RWPE2 (cell line): ENCODE measurements at regions not wholly inside any gene's neighbourhood (a gene's known extent, or its start where the extent isn't known, plus 50 kb on each side); places are given as distances from the start of the nearest gene placed in this dataset.
"Not testable (repeated sequence)": the region's sequence is repeated elsewhere in the genome, so short reads cannot be mapped to it uniquely, and the experiment has no call there.

Experiments
- ATAC-seq: fragments of 200-7000 bp; cut with Tn5 transposase; 3 replicates; pipeline ENCODE4 v1.9.1; 2021; ENCODE audit warnings: low read depth
- DNase-seq: peaks from one replicate; pipeline ENCODE4 v3.0.0-alpha.2; 2020; ENCODE audit warnings: low spot score
- H3K27ac ChIP-seq: fragments of 450-650 bp; 2 replicates; pipeline ENCODE4 v1.5.1; 2017; ENCODE audit warnings: mild to moderate bottlenecking; ENCODE audit not compliant: poor library complexity, severe bottlenecking
- H3K27me3 ChIP-seq: fragments of 250-450 bp; sonication (Bioruptor Pico); 2 replicates; pipeline ENCODE4 v1.5.1; 2021; ENCODE audit warnings: mild to moderate bottlenecking, moderate library complexity; ENCODE audit not compliant: insufficient read depth, poor library complexity, severe bottlenecking
- H3K36me3 ChIP-seq: fragments of 250-450 bp; sonication (Bioruptor Pico); 2 replicates; pipeline ENCODE4 v1.5.1; 2020; ENCODE audit warnings: low read depth, mild to moderate bottlenecking, moderate library complexity
- H3K4me1 ChIP-seq: fragments of 250-450 bp; sonication (Bioruptor Pico); 2 replicates; pipeline ENCODE4 v1.5.1; 2021; ENCODE audit warnings: mild to moderate bottlenecking, moderate library complexity; ENCODE audit not compliant: insufficient read depth, poor library complexity, severe bottlenecking
- H3K4me3 ChIP-seq: fragments of 250-450 bp; sonication (Bioruptor Pico); 2 replicates; pipeline ENCODE4 v1.5.1; 2021; ENCODE audit warnings: mild to moderate bottlenecking, moderate library complexity; ENCODE audit not compliant: severe bottlenecking
- H3K9me3 ChIP-seq: fragments of 250-450 bp; sonication (Bioruptor Pico); 2 replicates; pipeline ENCODE4 v1.5.1; 2021; ENCODE audit warnings: mild to moderate bottlenecking, moderate library complexity; ENCODE audit not compliant: severe bottlenecking
- TF ChIP-seq, protein P1 (sequence below): fragments of 450-650 bp; IDR thresholded peaks from one replicate; pipeline ENCODE4 v1.5.1; 2017; ENCODE audit warnings: mild to moderate bottlenecking, moderate library complexity; ENCODE audit not compliant: poor library complexity, severe bottlenecking

DNA sequence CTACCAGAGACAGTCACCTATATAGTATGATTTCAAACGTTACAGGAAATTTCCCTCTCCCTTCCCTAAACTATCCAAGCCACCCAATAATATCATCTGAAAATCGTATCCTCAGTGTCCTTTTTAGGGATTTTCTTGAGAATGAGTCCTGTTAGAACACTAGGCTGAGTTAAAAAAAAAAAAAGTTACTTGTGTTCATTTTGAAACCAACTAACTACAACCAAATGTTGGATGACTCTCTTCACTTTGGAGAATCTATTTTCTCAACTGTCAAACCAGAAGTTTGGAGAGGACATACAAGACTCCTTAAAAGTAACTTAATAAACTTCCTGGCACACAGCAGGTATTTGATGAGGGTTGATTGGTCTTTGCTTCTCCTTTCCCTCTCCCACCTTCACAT lies 183.2 kb upstream of the SESN3 start:
- DNase-seq, result no peak
- no peak overlapping the region for H3K4me3 ChIP-seq
- H3K36me3 ChIP-seq, result no peaks in the 10 kb centered on the region
- no peaks in the 10 kb centered on the region for H3K27me3 ChIP-seq
- no peaks in the 10 kb centered on the region for H3K9me3 ChIP-seq
- H3K4me1 ChIP-seq, result no peaks in the 10 kb centered on the region
- no peak overlapping the region for H3K27ac ChIP-seq
- no peak for ATAC-seq
- TF ChIP-seq, protein P1, sequence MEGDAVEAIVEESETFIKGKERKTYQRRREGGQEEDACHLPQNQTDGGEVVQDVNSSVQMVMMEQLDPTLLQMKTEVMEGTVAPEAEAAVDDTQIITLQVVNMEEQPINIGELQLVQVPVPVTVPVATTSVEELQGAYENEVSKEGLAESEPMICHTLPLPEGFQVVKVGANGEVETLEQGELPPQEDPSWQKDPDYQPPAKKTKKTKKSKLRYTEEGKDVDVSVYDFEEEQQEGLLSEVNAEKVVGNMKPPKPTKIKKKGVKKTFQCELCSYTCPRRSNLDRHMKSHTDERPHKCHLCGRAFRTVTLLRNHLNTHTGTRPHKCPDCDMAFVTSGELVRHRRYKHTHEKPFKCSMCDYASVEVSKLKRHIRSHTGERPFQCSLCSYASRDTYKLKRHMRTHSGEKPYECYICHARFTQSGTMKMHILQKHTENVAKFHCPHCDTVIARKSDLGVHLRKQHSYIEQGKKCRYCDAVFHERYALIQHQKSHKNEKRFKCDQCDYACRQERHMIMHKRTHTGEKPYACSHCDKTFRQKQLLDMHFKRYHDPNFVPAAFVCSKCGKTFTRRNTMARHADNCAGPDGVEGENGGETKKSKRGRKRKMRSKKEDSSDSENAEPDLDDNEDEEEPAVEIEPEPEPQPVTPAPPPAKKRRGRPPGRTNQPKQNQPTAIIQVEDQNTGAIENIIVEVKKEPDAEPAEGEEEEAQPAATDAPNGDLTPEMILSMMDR, result no peak

DNA sequence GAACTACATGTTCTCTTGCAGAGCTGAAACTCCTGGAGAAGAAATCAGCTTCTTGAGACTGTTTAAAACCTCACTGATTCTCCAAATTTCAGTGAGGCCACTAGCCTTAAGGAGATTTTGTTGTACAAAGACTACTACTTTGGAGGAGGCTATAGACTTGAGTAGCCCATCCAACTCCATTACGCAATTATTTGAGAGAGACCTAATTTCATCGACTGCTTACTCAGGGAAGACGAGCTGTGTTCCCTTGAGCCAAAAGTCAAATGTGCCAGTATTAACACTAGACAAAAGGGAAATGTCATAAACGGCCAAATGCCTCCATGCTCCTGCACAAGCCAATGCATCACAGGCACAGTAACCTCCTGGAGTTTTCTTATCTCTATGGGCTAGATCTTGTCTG lies 182.8 kb upstream of the SESN3 start:
- no peak overlapping the region for H3K4me3 ChIP-seq
- H3K9me3 ChIP-seq, result no peaks in the 10 kb centered on the region
- TF ChIP-seq, protein P1, result no peak
- H3K4me1 ChIP-seq, result no peaks in the 10 kb centered on the region
- no peaks in the 10 kb centered on the region for H3K27me3 ChIP-seq
- no peaks in the 10 kb centered on the region for H3K36me3 ChIP-seq
- ATAC-seq (no peak), DNase-seq (no peak)
- H3K27ac ChIP-seq, result no peak overlapping the region

DNA sequence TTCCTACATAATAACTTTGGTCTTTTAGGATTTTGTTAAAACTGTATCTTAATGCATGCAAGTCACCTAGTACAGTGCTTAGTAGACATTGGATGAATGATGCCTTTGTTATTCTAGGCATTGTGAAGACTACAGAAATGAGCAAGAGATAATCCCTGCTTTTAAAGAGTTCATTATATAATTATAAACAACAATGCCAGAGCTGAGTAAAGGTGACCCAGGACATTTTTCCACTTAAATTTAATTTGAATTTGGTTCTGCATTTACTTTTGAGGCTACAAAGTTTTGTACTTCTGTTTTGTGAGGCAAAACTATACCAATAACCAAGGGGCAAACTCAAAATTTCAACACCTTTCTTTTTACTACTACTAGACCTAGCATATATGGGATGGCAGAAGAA lies 182.0 kb upstream of the SESN3 start:
- no peaks in the 10 kb centered on the region for H3K4me1 ChIP-seq
- TF ChIP-seq, protein P1, result no peak
- DNase-seq, result no peak
- no peaks in the 10 kb centered on the region for H3K9me3 ChIP-seq
- no peaks in the 10 kb centered on the region for H3K27me3 ChIP-seq
- ATAC-seq, result no peak
- H3K4me3 ChIP-seq, result no peak overlapping the region
- no peak overlapping the region for H3K27ac ChIP-seq
- no peaks in the 10 kb centered on the region for H3K36me3 ChIP-seq

DNA sequence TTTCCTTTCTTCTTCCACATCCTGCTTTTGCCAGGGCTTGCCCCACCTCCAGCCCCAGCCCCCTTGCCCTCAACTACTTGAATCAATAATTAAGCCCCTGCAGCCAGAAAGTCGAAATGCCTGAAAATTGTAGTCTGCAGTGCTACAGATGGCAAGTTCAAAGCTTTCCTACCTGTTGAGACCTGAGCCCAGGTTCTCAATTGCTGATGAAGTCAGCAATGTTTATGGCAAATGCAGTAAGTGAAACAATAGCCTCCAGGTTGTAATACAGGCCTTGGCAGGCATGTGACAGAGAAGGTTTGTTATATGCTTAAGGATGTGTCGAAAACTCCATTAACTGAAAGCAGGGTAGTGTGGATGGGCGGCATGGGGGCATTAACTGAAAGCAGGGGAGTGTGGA lies 181.1 kb upstream of the SESN3 start:
- ATAC-seq (no peak), DNase-seq (no peak)
- Histone ChIP-seq H3K9me3 (no peaks in the 10 kb centered on the region), H3K4me1 (no peaks in the 10 kb centered on the region), H3K36me3 (no peaks in the 10 kb centered on the region), H3K4me3 (no peak overlapping the region), H3K27ac (no peak overlapping the region), H3K27me3 (no peaks in the 10 kb centered on the region)
- TF ChIP-seq, protein P1, result no peak

DNA sequence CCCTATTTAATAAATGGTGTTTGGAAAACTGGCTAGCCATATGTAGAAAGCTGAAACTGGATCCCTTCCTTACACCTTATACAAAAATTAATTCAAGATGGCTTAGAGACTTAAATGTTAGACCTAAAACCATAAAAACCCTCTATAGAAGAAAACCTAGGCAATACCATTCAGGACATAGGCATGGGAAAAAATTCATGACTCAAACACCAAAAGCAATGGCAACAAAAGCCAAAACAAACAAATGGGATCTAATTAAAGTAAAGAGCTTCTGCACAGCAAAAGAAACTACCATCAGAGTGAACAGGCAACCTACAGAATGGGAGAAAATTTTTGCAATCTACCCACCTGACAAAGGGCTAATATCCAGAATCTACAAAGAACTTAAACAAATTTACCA lies 179.7 kb upstream of the SESN3 start:
- not testable (repeated sequence) for H3K4me3 ChIP-seq, ATAC-seq, H3K9me3 ChIP-seq, H3K27me3 ChIP-seq, H3K27ac ChIP-seq, H3K4me1 ChIP-seq, DNase-seq, H3K36me3 ChIP-seq
